B cell (primary cell): ENCODE measurements at regions not wholly inside any gene's neighbourhood (a gene's known extent, or its start where the extent isn't known, plus 50 kb on each side); places are given as distances from the start of the nearest gene placed in this dataset.

Experiments used
- ATAC-seq: fragments of 200-7000 bp; cut with Tn5 transposase; one replicate; pipeline ENCODE4 v1.10.0; 2021; ENCODE audit warnings: low read depth, mild to moderate bottlenecking, moderate number of reproducible peaks, moderate library complexity
- CTCF ChIA-PET: fragments of 350-600 bp; sonication (Branson Sonifier 250); formaldehyde crosslinking; loops from one replicate; lab custom pipeline; 2021; ENCODE audit warnings: antibody characterized with exemption, inconsistent platforms; lab: Charles Lee
- POLR2A ChIA-PET: fragments of 350-600 bp; sonication (Branson Sonifier 250); formaldehyde crosslinking; loops from one replicate; lab custom pipeline; 2021; ENCODE audit warnings: antibody characterized with exemption; lab: Charles Lee
- DNase-seq: peaks from one replicate; pipeline ENCODE4 v3.0.0; 2013
- H2AFZ ChIP-seq: 2 replicates; pipeline ENCODE4 v1.6.1; 2012; ENCODE audit warnings: mild to moderate bottlenecking, low read depth, low read length; ENCODE audit not compliant: insufficient read depth, poor library complexity, severe bottlenecking
- H3K27ac ChIP-seq, 2 donors: 1 replicate in 1 of 2; 2 replicates in 1 of 2; pipeline ENCODE4 v1.5.1; 2012 to 2013; ENCODE audit warnings: low read length in 2 of 2, mild to moderate bottlenecking in 2 of 2, moderate library complexity in 1 of 2
- H3K27me3 ChIP-seq, 4 experiments: fragments of 200-600 bp in 1 of 4; sonication (generic) in 1 of 4; replicated peaks in 1 of 4; 1 replicate in 2 of 4; 2 replicates in 2 of 4; pipeline versions ENCODE4 v1.6.1 to v1.7.0; 2013 to 2016; ENCODE audit warnings: low read length in 3 of 4, mild to moderate bottlenecking in 2 of 4, mixed read lengths in 1 of 4, moderate library complexity in 1 of 4; ENCODE audit not compliant: insufficient read depth in 4 of 4, control insufficient read depth in 3 of 4; ENCODE audit errors: control extremely low read depth in 1 of 4
- H3K36me3 ChIP-seq, 2 experiments: replicated peaks in 1 of 2; 1 replicate in 1 of 2; 2 replicates in 1 of 2; pipeline versions ENCODE4 v1.6.1 to v1.7.1; 2013; ENCODE audit warnings: low read length in 1 of 2; ENCODE audit not compliant: insufficient read depth in 2 of 2, control insufficient read depth in 1 of 2; ENCODE audit errors: control extremely low read depth in 1 of 2, extremely low read depth in 1 of 2
- H3K4me1 ChIP-seq, 2 donors: fragments of 200-600 bp in 1 of 2; sonication (generic) in 1 of 2; 1 replicate in 1 of 2; 2 replicates in 1 of 2; pipeline versions ENCODE4 v1.5.1 to v1.6.1; 2013 to 2017; ENCODE audit warnings: low read length in 2 of 2; ENCODE audit not compliant: control insufficient read depth in 2 of 2, insufficient read depth in 2 of 2
- H3K4me2 ChIP-seq: replicated peaks from 2 replicates; pipeline ENCODE3; 2012; ENCODE audit warnings: mild to moderate bottlenecking, low read depth, low read length; ENCODE audit not compliant: poor library complexity, severe bottlenecking
- H3K4me3 ChIP-seq, 5 experiments: fragments of 200-600 bp in 1 of 5; sonication (generic) in 1 of 5; 1 replicate in 3 of 5; 2 replicates in 2 of 5; pipeline versions ENCODE4 v1.5.1 to v1.7.0; 2011 to 2016; ENCODE audit warnings: low read length in 4 of 5, mild to moderate bottlenecking in 4 of 5, low read depth in 2 of 5, control low read depth in 1 of 5, moderate library complexity in 1 of 5; ENCODE audit not compliant: insufficient read depth in 1 of 5; ENCODE audit errors: control extremely low read depth in 1 of 5, extremely low read depth in 1 of 5
- H3K79me2 ChIP-seq: fragments of 200-600 bp; sonication (generic); one replicate; pipeline ENCODE4 v1.6.0; 2016; ENCODE audit warnings: low read length; ENCODE audit not compliant: control insufficient read depth, insufficient read depth
- H3K9ac ChIP-seq: fragments of 200-600 bp; sonication (generic); 2 replicates; pipeline ENCODE4 v1.6.1; 2017; ENCODE audit warnings: mild to moderate bottlenecking, low read length, moderate library complexity
- H3K9me3 ChIP-seq, 3 donors: one replicate each; pipeline versions ENCODE4 v1.6.1 to v1.7.1; 2013; ENCODE audit warnings: low read length in 2 of 3; ENCODE audit not compliant: control insufficient read depth in 2 of 3, insufficient read depth in 1 of 3; ENCODE audit errors: control extremely low read depth in 1 of 3
- H4K20me1 ChIP-seq: 2 replicates; pipeline ENCODE4 v1.6.0; 2012; ENCODE audit warnings: mild to moderate bottlenecking, low read length; ENCODE audit not compliant: insufficient read depth, control insufficient read depth, poor library complexity, severe bottlenecking
- H3K27ac Mint-ChIP-seq: one replicate; pipeline ENCODE4 v1.8.0; 2021; ENCODE audit warnings: mixed read lengths
- H3K27me3 Mint-ChIP-seq: one replicate; pipeline ENCODE4 v1.8.0; 2021; ENCODE audit warnings: mixed read lengths
- H3K4me1 Mint-ChIP-seq: one replicate; pipeline ENCODE4 v1.8.0; 2021; ENCODE audit warnings: mixed read lengths
- H3K4me3 Mint-ChIP-seq: one replicate; pipeline ENCODE4 v1.8.0; 2021; ENCODE audit warnings: mixed read lengths
- H3K9me3 Mint-ChIP-seq: one replicate; pipeline ENCODE4 v1.8.0; 2022; ENCODE audit warnings: mixed read lengths; ENCODE audit not compliant: insufficient read depth
- EZH2 ChIP-seq: IDR thresholded peaks from 2 replicates; pipeline ENCODE4 v1.6.1; 2012; ENCODE audit warnings: borderline replicate concordance, low read depth, mild to moderate bottlenecking, moderate library complexity, low read length; ENCODE audit not compliant: insufficient read depth, poor library complexity, severe bottlenecking
- WGBS: methylation state at CpG from one replicate; pipeline ENCODE4 v1.1.5; 2013; ENCODE audit warnings: missing lambda C conversion rate; ENCODE audit not compliant: insufficient coverage; 5-methylcytosine and 5-hydroxymethylcytosine counted together
- intact Hi-C: fragments of 100-400 bp; cut with micrococcal nuclease; formaldehyde crosslinking; loops from one replicate; pipeline ENCODE4 v1.10.0; 2022
- TF ChIP-seq, protein P1 (sequence below): fragments of 200-600 bp; IDR thresholded peaks from one replicate; pipeline ENCODE4 v1.8.0; 2022; ENCODE audit warnings: antibody characterized with exemption, mild to moderate bottlenecking

DNA sequence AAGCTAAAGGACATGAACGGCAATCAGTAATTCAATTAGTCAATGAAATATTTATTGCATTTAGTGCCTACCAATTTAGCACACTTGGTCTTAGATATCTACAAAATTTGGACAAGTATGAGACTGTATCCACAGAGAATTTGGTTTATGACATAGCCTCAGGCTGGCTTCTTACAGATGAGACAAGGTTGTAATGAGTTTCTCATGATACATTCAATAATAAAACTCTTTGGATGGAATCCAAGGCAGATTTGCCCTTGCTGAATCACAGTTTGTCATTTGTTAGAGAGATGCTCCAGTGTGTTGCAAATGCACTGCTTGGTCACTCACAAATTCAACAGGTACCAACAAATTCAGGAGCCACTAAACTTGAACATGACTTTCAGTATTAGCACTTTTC lies 162.5 kb downstream of the GPR37 start:
- no peak overlapping the region for H3K4me3 ChIP-seq

DNA sequence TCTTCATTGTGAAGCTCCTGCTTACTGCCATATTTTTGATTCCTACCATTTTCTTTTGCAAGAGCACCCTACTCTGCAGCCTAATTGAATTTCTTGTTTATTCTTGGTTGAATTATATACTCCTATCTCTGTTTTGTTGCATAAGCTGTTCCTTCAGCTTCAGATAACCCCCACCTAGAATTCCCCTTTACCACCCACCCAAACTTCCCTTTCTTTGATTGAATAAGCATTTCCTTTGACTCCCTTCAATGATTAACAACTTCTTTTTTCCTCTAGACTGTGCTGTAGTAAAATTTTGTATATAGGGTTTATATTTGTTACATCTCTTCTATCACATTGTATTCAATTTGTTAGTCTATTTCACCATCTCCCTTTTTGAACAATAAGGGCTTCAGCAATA lies 168.1 kb downstream of the GPR37 start:
- peaks cover 0 to 2% (median 0%) of the 10 kb centered on the region in 3 donors for H3K9me3 ChIP-seq
- no peaks in the 10 kb centered on the region for H3K4me1 ChIP-seq
- H3K27ac Mint-ChIP-seq, result no peak overlapping the region
- H3K4me3 ChIP-seq, result no peak overlapping the region
- no peak overlapping the region for H2AFZ ChIP-seq
- POLR2A ChIA-PET, result no interaction called here
- H3K27me3 ChIP-seq, result no peaks in the 10 kb centered on the region
- CTCF ChIA-PET, result no interaction called here
- no peaks in the 10 kb centered on the region for H3K27me3 Mint-ChIP-seq
- TF ChIP-seq, protein P1, sequence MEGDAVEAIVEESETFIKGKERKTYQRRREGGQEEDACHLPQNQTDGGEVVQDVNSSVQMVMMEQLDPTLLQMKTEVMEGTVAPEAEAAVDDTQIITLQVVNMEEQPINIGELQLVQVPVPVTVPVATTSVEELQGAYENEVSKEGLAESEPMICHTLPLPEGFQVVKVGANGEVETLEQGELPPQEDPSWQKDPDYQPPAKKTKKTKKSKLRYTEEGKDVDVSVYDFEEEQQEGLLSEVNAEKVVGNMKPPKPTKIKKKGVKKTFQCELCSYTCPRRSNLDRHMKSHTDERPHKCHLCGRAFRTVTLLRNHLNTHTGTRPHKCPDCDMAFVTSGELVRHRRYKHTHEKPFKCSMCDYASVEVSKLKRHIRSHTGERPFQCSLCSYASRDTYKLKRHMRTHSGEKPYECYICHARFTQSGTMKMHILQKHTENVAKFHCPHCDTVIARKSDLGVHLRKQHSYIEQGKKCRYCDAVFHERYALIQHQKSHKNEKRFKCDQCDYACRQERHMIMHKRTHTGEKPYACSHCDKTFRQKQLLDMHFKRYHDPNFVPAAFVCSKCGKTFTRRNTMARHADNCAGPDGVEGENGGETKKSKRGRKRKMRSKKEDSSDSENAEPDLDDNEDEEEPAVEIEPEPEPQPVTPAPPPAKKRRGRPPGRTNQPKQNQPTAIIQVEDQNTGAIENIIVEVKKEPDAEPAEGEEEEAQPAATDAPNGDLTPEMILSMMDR, result no peak
- no peak for TF ChIP-seq EZH2
- H3K79me2 ChIP-seq, result no peaks in the 10 kb centered on the region
- H3K4me3 Mint-ChIP-seq, result no peak overlapping the region
- DNase-seq (no peak), ATAC-seq (no peak)
- intact Hi-C loops, result no loop called here
- no peak overlapping the region for H3K4me2 ChIP-seq
- H4K20me1 ChIP-seq, result no peaks in the 10 kb centered on the region
- H3K9ac ChIP-seq, result no peak overlapping the region
- no peak overlapping the region for H3K27ac ChIP-seq
- H3K36me3 ChIP-seq, result no peaks in the 10 kb centered on the region
- no peaks in the 10 kb centered on the region for H3K4me1 Mint-ChIP-seq
- no peaks in the 10 kb centered on the region for H3K9me3 Mint-ChIP-seq

More for the DNA sequence above, 162.5 kb downstream of the GPR37 start:
- TF ChIP-seq, protein P1, result no peak
- no peak for TF ChIP-seq EZH2
- DNase-seq, result no peak
- no peak overlapping the region for H3K9ac ChIP-seq
- Mint-ChIP-seq H3K27me3 (no peaks in the 10 kb centered on the region), H3K4me3 (no peak overlapping the region), H3K27ac (no peak overlapping the region), H3K4me1 (no peaks in the 10 kb centered on the region), H3K9me3 (no peaks in the 10 kb centered on the region)
- WGBS, result no CpG with 5 or more reads among the region's 1 CpG
- H3K27me3 ChIP-seq, result no peaks in the 10 kb centered on the region
- no peak overlapping the region for H2AFZ ChIP-seq
- no peaks in the 10 kb centered on the region for H3K79me2 ChIP-seq
- ChIA-PET POLR2A (no interaction called here), CTCF (no interaction called here)
- no peaks in the 10 kb centered on the region for H3K36me3 ChIP-seq
- no peak overlapping the region for H3K27ac ChIP-seq
- H3K4me2 ChIP-seq, result no peak overlapping the region
- intact Hi-C loops, result no loop called here
- no peaks in the 10 kb centered on the region for H3K4me1 ChIP-seq
- no peaks in the 10 kb centered on the region for H3K9me3 ChIP-seq
- ATAC-seq, result no peak
- H4K20me1 ChIP-seq, result no peaks in the 10 kb centered on the region
